ENCODE measurements at regions not wholly inside any gene's neighbourhood (a gene's known extent, or its start where the extent isn't known, plus 50 kb on each side); places are given as distances from the start of the nearest gene placed in this dataset.

DNA sequence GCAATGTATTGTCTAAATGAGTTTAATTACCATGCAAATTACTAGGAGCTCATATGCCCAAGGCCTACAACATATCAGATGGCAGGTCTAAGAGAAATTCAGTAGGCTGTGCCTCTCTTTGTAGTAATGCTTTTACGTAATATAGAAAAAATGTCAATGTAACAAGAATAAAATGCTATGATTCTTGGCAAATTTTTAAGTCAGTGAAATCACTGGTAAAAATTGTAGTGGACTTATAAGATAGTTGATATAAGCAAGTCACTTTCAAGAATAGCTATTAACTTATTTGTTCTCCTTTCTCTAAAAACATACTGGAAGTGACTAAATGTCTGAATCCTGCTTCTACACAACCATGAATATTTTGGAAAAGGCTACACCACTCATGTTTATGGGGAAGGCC, 707.8 kb downstream of the TUSC7 start:
- DNase-seq, result no peak

DNA sequence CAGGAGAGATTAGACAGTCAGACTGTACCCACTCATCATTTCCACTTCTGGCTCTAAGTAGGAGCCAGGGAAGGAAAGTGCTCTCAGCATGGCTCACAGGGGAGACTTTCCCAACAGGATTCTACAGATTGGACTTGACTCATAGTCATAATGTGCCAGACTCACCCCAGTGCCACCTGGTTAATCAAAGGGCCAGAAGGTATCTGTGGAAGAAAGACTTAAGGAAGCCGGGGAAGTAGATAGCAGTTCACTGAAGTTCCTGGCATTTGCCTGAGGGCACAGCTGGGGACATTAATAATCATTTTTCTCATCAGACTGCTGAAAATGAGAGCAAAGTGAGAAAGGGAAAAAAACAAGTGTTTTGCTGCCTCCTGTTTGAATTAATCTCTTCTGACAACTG, 717.5 kb downstream of the TUSC7 start:
- peak; percentile 17 for DNase-seq

GRCh38 chr3:117433427-117433826, 723.8 kb downstream of the TUSC7 start:
- DNase-seq, result no peak

DNA sequence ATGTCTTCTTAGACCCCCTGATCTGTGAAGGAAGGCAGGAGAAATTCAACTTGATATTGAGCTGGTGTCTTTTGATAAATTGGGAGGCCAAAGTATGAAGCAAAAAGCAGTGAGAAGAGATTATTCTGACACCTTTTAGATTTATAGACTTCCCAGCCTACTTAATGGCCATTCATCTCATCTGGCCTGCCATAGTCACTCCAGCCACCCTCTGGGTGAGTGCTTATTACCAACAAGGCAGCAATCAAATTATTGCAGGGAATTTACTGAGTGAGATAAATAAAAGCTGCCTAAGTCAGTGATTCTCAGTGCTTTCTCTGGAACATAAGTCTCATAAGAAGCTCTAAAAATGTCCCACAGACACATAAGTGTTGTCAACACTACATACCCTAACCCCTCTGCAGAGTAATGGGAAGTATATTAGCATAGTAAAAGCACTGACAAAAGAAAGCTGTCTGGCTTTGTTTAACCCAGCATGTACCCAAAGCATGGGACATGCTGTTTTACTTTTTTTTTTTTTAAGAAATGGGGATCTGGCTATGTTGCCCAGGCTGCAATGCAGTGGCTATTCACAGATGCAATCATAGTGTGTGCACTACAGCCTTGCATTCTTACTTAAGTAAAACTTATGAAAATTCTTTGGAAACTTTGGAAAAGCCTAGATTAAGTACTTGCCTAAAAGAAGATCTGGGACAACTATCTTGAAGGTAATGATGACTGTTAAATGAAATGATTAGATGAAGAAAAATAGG, 725.3 kb downstream of the TUSC7 start:
- DNase-seq, result no peak

GRCh38 chr3:117435506-117435905, 725.9 kb downstream of the TUSC7 start:
- DNase-seq, result no peak

- DNase-seq, result peak; percentile 91
Observed at GRCh38 chr3:117439812-117440211, 730.2 kb downstream of the TUSC7 start.

GRCh38 chr3:117441851-117442250, 732.3 kb downstream of the TUSC7 start:
- no peak for DNase-seq

- peak; percentile 43 for DNase-seq
Observed at GRCh38 chr3:117442566-117442965, 733.0 kb downstream of the TUSC7 start.

- peak; percentile 27 for DNase-seq
Observed at GRCh38 chr3:117443014-117443413, 733.4 kb downstream of the TUSC7 start.

GRCh38 chr3:117444175-117444574, 734.6 kb downstream of the TUSC7 start:
- no peak for DNase-seq

DNA sequence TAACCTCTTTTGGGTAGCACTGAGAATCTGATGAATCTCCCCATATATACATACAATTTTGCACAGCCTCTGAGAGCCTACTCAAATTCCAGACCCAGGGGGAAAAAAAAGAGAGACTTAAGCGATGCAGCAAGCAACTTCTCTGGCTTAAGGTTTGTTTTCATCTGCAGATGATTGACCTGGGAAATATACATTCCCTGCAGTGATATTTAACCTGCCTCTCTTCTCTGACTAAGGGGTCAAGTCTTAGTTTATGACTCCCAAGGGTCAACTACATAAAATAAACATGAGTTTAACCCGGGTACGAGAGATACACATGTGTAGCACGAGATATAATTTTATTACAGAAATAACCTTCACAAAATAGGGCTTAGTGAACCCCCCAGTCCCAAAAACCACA, 737.8 kb downstream of the TUSC7 start:
- no peak for DNase-seq

GRCh38 chr3:117450026-117450425, 740.4 kb downstream of the TUSC7 start:
- DNase-seq, result no peak

DNA sequence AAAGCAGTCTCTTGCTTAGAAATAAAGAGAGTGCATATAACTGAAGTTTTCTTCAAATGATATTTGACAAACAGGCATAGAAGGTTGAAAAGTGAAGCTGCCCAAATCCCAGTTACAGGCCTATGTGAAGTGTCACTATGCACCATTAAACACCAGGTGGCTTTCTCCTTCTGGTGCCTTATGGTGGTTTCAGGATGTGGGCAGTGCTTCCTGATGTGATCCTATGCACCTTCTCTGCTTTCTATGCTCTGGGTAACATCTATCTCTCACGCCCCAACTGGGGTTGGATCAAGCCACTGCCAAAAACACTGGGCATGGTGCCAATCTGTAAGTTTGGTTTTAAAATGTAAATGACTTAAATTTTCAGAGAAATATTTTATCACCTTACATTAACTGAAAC, 744.7 kb downstream of the TUSC7 start:
- no peak for DNase-seq

DNA sequence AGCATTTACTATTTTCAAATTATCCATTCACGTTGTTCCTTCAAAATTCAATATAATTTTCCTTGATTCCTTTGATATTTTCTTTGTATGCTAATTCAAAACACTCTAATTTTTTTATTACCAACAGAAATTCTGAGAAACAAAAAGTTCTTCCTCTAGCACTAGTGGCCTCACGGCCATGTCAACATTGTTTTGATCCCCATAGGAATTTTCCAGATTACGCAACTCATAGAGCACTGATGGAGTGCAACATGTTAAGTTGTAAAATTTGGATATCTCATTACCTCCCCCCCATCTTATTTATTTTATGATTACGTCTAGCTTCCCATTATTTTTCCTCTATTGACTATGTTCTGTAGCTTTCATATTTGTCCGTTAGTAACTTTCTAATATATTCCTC, 745.3 kb downstream of the TUSC7 start:
- DNase-seq, result no peak

- no peak for DNase-seq
Observed at GRCh38 chr3:117455782-117456181, 746.2 kb downstream of the TUSC7 start.

GRCh38 chr3:117463276-117464115, 753.9 kb downstream of the TUSC7 start:
- DNase-seq, result no peak

GRCh38 chr3:117471831-117472230, 762.3 kb downstream of the TUSC7 start:
- no peak for DNase-seq

DNA sequence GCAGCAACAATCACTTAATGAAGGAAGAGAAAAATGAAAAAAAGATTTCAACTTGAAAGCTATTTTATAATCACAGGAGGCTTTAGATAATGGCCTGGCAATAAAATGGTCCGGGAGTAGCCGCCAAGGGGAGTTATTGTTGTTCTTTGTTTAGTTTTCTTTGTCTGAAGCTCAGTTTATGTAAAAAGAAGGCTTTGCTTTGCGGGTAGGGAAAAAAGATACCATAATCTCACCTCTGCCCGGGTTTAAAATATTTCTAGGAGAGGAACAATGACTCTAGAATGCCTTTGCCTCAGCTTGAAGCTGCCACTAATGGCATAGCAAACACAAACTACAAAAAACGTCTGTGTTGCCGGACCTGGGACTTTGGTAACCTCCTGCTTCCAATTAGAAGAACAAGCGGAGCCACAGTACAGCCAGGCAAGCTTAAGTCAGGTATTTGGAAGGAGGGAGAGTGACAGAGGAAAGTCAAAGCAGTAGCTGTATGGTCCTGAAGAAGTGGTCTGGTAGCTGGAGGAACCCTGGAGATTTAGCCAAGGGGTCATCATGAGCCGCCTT, 764.5 kb downstream of the TUSC7 start:
- no peak for DNase-seq

GRCh38 chr3:117476572-117476971, 767.0 kb downstream of the TUSC7 start:
- DNase-seq, result no peak

- DNase-seq, result no peak
Observed at GRCh38 chr3:117477214-117477755, 767.7 kb downstream of the TUSC7 start.

- no peak for DNase-seq
Observed at GRCh38 chr3:117479095-117479494, 769.5 kb downstream of the TUSC7 start.

- DNase-seq, result no peak
Observed at GRCh38 chr3:117480525-117480924, 770.9 kb downstream of the TUSC7 start.

DNA sequence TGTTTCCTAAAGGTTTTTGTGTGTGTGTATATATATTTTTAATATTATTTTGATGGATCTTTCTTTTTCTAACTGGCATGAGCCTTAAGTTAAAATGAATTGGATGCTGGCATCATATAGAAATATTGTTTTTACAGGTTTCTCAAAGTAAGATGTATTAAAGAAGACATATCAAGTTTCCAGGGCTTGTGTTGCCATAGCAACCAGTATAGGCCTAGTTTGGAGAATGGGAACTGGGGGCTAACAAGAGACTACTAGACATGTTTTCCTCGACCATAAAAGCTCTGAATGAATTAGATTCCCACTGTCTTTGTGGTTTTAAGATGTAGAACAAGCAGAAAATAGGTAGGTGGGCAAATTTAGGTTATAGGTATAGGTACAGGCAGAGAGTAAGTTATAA, 771.4 kb downstream of the TUSC7 start:
- DNase-seq, result no peak

- DNase-seq, result no peak
Observed at GRCh38 chr3:117483839-117484238, 774.3 kb downstream of the TUSC7 start.

Data from DMS 273 treated with DMSO at 0.1 percent for 48 hours (cell line).